ENCODE measurements at regions not wholly inside any gene's neighbourhood (a gene's known extent, or its start where the extent isn't known, plus 50 kb on each side); places are given as distances from the start of the nearest gene placed in this dataset.
"Not testable (repeated sequence)": the region's sequence is repeated elsewhere in the genome, so short reads cannot be mapped to it uniquely, and the experiment has no call there.

GRCh38 chr21:23806966-23807548 lies 1800.2 kb downstream of the MRPL39 start:
- H3K4me3 ChIP-seq (ENCODE audit: low read length); H3K9ac ChIP-seq (ENCODE audit: low read depth, low read length): not testable (repeated sequence)

GRCh38 chr21:23804866-23805265 lies 1802.4 kb downstream of the MRPL39 start:
- Histone ChIP-seq H3K36me3 (ENCODE audit: insufficient read depth, low read depth, low read length) (no peaks in the 10 kb centered on the region), H3K9me3 (ENCODE audit: insufficient read depth, low read depth, low read length) (peaks cover 2% of the 10 kb centered on the region; the same call in 1 of the 2 replicates), H3K9ac (ENCODE audit: low read depth, low read length) (no peak overlapping the region), H3K4me1 (ENCODE audit: insufficient read depth, low read length) (no peaks in the 10 kb centered on the region), H3K4me3 (ENCODE audit: low read length) (no peak overlapping the region), H3K27me3 (ENCODE audit: insufficient read depth, low read length) (no peaks in the 10 kb centered on the region), H3K27ac (ENCODE audit: low read length) (no peak overlapping the region)

More at GRCh38 chr21:23806966-23807548, 1800.2 kb downstream of the MRPL39 start:
- H3K36me3 ChIP-seq (ENCODE audit: insufficient read depth, low read depth, low read length); H3K27me3 ChIP-seq (ENCODE audit: insufficient read depth, low read length); H3K27ac ChIP-seq (ENCODE audit: low read length); H3K4me1 ChIP-seq (ENCODE audit: insufficient read depth, low read length); H3K9me3 ChIP-seq (ENCODE audit: insufficient read depth, low read depth, low read length): not testable (repeated sequence)

GRCh38 chr21:23801292-23801691 lies 1806.0 kb downstream of the MRPL39 start:
- H3K9me3 ChIP-seq (ENCODE audit: insufficient read depth, low read depth, low read length): no peaks in the 10 kb centered on the region
- no peak overlapping the region for H3K9ac ChIP-seq (ENCODE audit: low read depth, low read length)
- H3K27me3 ChIP-seq (ENCODE audit: insufficient read depth, low read length): no peaks in the 10 kb centered on the region
- no peaks in the 10 kb centered on the region for H3K36me3 ChIP-seq (ENCODE audit: insufficient read depth, low read depth, low read length)
- no peak overlapping the region for H3K4me3 ChIP-seq (ENCODE audit: low read length)
- no peaks in the 10 kb centered on the region for H3K4me1 ChIP-seq (ENCODE audit: insufficient read depth, low read length)
- no peak overlapping the region for H3K27ac ChIP-seq (ENCODE audit: low read length)

- H3K4me1 ChIP-seq (ENCODE audit: insufficient read depth, low read length): no peaks in the 10 kb centered on the region
- H3K27ac ChIP-seq (ENCODE audit: low read length): no peak overlapping the region
- no peak overlapping the region for H3K4me3 ChIP-seq (ENCODE audit: low read length)
- H3K9me3 ChIP-seq (ENCODE audit: insufficient read depth, low read depth, low read length): no peaks in the 10 kb centered on the region
- H3K9ac ChIP-seq (ENCODE audit: low read depth, low read length): no peak overlapping the region
- no peaks in the 10 kb centered on the region for H3K36me3 ChIP-seq (ENCODE audit: insufficient read depth, low read depth, low read length)
- H3K27me3 ChIP-seq (ENCODE audit: insufficient read depth, low read length): no peaks in the 10 kb centered on the region
Observed at GRCh38 chr21:23799376-23799775, 1807.9 kb downstream of the MRPL39 start.

GRCh38 chr21:23792300-23792699 lies 1815.0 kb downstream of the MRPL39 start:
- Histone ChIP-seq H3K27me3 (ENCODE audit: insufficient read depth, low read length) (no peaks in the 10 kb centered on the region), H3K4me1 (ENCODE audit: insufficient read depth, low read length) (no peaks in the 10 kb centered on the region), H3K27ac (ENCODE audit: low read length) (no peak overlapping the region), H3K36me3 (ENCODE audit: insufficient read depth, low read depth, low read length) (no peaks in the 10 kb centered on the region), H3K4me3 (ENCODE audit: low read length) (no peak overlapping the region), H3K9ac (ENCODE audit: low read depth, low read length) (no peak overlapping the region), H3K9me3 (ENCODE audit: insufficient read depth, low read depth, low read length) (no peaks in the 10 kb centered on the region)

- Histone ChIP-seq H3K36me3 (ENCODE audit: insufficient read depth, low read depth, low read length) (no peaks in the 10 kb centered on the region), H3K9me3 (ENCODE audit: insufficient read depth, low read depth, low read length) (no peaks in the 10 kb centered on the region), H3K27me3 (ENCODE audit: insufficient read depth, low read length) (no peaks in the 10 kb centered on the region), H3K4me3 (ENCODE audit: low read length) (no peak overlapping the region), H3K4me1 (ENCODE audit: insufficient read depth, low read length) (no peaks in the 10 kb centered on the region), H3K27ac (ENCODE audit: low read length) (no peak overlapping the region), H3K9ac (ENCODE audit: low read depth, low read length) (no peak overlapping the region)
Observed at GRCh38 chr21:23789864-23790263, 1817.4 kb downstream of the MRPL39 start.

GRCh38 chr21:23780326-23780725 lies 1827.0 kb downstream of the MRPL39 start:
- Histone ChIP-seq H3K4me1 (ENCODE audit: insufficient read depth, low read length) (no peaks in the 10 kb centered on the region), H3K27ac (ENCODE audit: low read length) (no peak overlapping the region)

GRCh38 chr21:23743821-23744220 lies 1863.5 kb downstream of the MRPL39 start:
- Histone ChIP-seq H3K27me3 (ENCODE audit: insufficient read depth, low read length) (no peaks in the 10 kb centered on the region), H3K9ac (ENCODE audit: low read depth, low read length) (no peak overlapping the region), H3K9me3 (ENCODE audit: insufficient read depth, low read depth, low read length) (peaks cover 26% of the 10 kb centered on the region), H3K4me3 (ENCODE audit: low read length) (no peak overlapping the region), H3K4me1 (ENCODE audit: insufficient read depth, low read length) (no peaks in the 10 kb centered on the region), H3K36me3 (ENCODE audit: insufficient read depth, low read depth, low read length) (no peaks in the 10 kb centered on the region), H3K27ac (ENCODE audit: low read length) (no peak overlapping the region)

More at GRCh38 chr21:23780326-23780725, 1827.0 kb downstream of the MRPL39 start:
- H3K36me3 ChIP-seq (ENCODE audit: insufficient read depth, low read depth, low read length): no peaks in the 10 kb centered on the region
- no peak overlapping the region for H3K9ac ChIP-seq (ENCODE audit: low read depth, low read length)
- H3K4me3 ChIP-seq (ENCODE audit: low read length): no peak overlapping the region
- no peaks in the 10 kb centered on the region for H3K27me3 ChIP-seq (ENCODE audit: insufficient read depth, low read length)
- no peaks in the 10 kb centered on the region for H3K9me3 ChIP-seq (ENCODE audit: insufficient read depth, low read depth, low read length)

- Histone ChIP-seq H3K4me1 (ENCODE audit: insufficient read depth, low read length) (no peaks in the 10 kb centered on the region), H3K36me3 (ENCODE audit: insufficient read depth, low read depth, low read length) (no peaks in the 10 kb centered on the region), H3K27ac (ENCODE audit: low read length) (no peak overlapping the region), H3K9ac (ENCODE audit: low read depth, low read length) (no peak overlapping the region), H3K27me3 (ENCODE audit: insufficient read depth, low read length) (no peaks in the 10 kb centered on the region), H3K4me3 (ENCODE audit: low read length) (no peak overlapping the region), H3K9me3 (ENCODE audit: insufficient read depth, low read depth, low read length) (peaks cover 4% of the 10 kb centered on the region; the same call in 1 of the 2 replicates)
Observed at GRCh38 chr21:23740463-23740862, 1866.8 kb downstream of the MRPL39 start.

- Histone ChIP-seq H3K9me3 (ENCODE audit: insufficient read depth, low read depth, low read length) (no peaks in the 10 kb centered on the region), H3K4me1 (ENCODE audit: insufficient read depth, low read length) (no peaks in the 10 kb centered on the region), H3K9ac (ENCODE audit: low read depth, low read length) (no peak overlapping the region), H3K27ac (ENCODE audit: low read length) (no peak overlapping the region), H3K27me3 (ENCODE audit: insufficient read depth, low read length) (no peaks in the 10 kb centered on the region), H3K36me3 (ENCODE audit: insufficient read depth, low read depth, low read length) (no peaks in the 10 kb centered on the region), H3K4me3 (ENCODE audit: low read length) (no peak overlapping the region)
Observed at GRCh38 chr21:23732776-23733175, 1874.5 kb downstream of the MRPL39 start.

GRCh38 chr21:23729331-23729730 lies 1878.0 kb downstream of the MRPL39 start:
- Histone ChIP-seq H3K9ac (ENCODE audit: low read depth, low read length) (no peak overlapping the region), H3K4me3 (ENCODE audit: low read length) (no peak overlapping the region), H3K9me3 (ENCODE audit: insufficient read depth, low read depth, low read length) (no peaks in the 10 kb centered on the region), H3K36me3 (ENCODE audit: insufficient read depth, low read depth, low read length) (no peaks in the 10 kb centered on the region), H3K27ac (ENCODE audit: low read length) (no peak overlapping the region), H3K27me3 (ENCODE audit: insufficient read depth, low read length) (no peaks in the 10 kb centered on the region), H3K4me1 (ENCODE audit: insufficient read depth, low read length) (no peaks in the 10 kb centered on the region)

- no peaks in the 10 kb centered on the region for H3K9me3 ChIP-seq (ENCODE audit: insufficient read depth, low read depth, low read length)
- no peaks in the 10 kb centered on the region for H3K36me3 ChIP-seq (ENCODE audit: insufficient read depth, low read depth, low read length)
- H3K4me1 ChIP-seq (ENCODE audit: insufficient read depth, low read length): no peaks in the 10 kb centered on the region
- H3K4me3 ChIP-seq (ENCODE audit: low read length): no peak overlapping the region
- H3K27me3 ChIP-seq (ENCODE audit: insufficient read depth, low read length): no peaks in the 10 kb centered on the region
- no peak overlapping the region for H3K9ac ChIP-seq (ENCODE audit: low read depth, low read length)
- H3K27ac ChIP-seq (ENCODE audit: low read length): no peak overlapping the region
Observed at GRCh38 chr21:23725576-23725975, 1881.7 kb downstream of the MRPL39 start.
